Body of pancreas (tissue), 4 donors: ENCODE measurements at regions not wholly inside any gene's neighbourhood (a gene's known extent, or its start where the extent isn't known, plus 50 kb on each side); places are given as distances from the start of the nearest gene placed in this dataset.

ENCODE experiments used
- ATAC-seq: fragments of 150-250 bp; one replicate; pipeline ENCODE4 v1.9.1; 2016
- DNase-seq, 4 donors: peaks; one replicate each; pipeline ENCODE4 v3.0.0-alpha.2; 2019
- H3K27ac ChIP-seq, 4 donors: fragments of 200-600 bp; sonication (generic); 1 replicate in 3 of 4; 2 replicates in 1 of 4; pipeline versions ENCODE4 v1.5.1 to v1.6.1; 2016 to 2019; ENCODE audit warnings: mild to moderate bottlenecking in 1 of 4, mixed read lengths in 1 of 4, moderate library complexity in 1 of 4
- H3K27me3 ChIP-seq, 2 donors: fragments of 200-600 bp; sonication (generic); one replicate each; pipeline ENCODE4 v1.6.0; 2016; ENCODE audit warnings: mild to moderate bottlenecking in 1 of 2
- H3K36me3 ChIP-seq, 2 donors: fragments of 200-600 bp; sonication (generic); replicated peaks in 1 of 2; 2 replicates each; pipeline ENCODE4 v1.5.1; 2016; ENCODE audit warnings: low read depth in 2 of 2; ENCODE audit not compliant: insufficient read depth in 1 of 2
- H3K4me1 ChIP-seq: fragments of 200-600 bp; sonication (generic); one replicate; pipeline ENCODE4 v1.6.0; 2016
- H3K4me3 ChIP-seq, 2 donors: fragments of 200-600 bp; sonication (generic); 1 replicate in 1 of 2; 2 replicates in 1 of 2; pipeline ENCODE4 v1.5.1; 2016 to 2019
- H3K9me3 ChIP-seq, 3 donors: fragments of 200-600 bp; sonication (generic); 1 replicate in 2 of 3; 2 replicates in 1 of 3; pipeline ENCODE4 v1.5.1; 2016
- CTCF ChIP-seq, 7 experiments: fragments of 450-650 bp in 4 of 7; fragments of 200-600 bp in 3 of 7; sonication (generic) in 3 of 7; IDR thresholded peaks; one replicate each; pipeline ENCODE4 v1.5.1; 2016 to 2019; ENCODE audit warnings: antibody characterized with exemption in 7 of 7
- POLR2A ChIP-seq, 3 donors: fragments of 450-650 bp; IDR thresholded peaks; one replicate each; pipeline ENCODE4 v1.6.1; 2016; ENCODE audit warnings: antibody characterized with exemption in 3 of 3, mild to moderate bottlenecking in 2 of 3
- WGBS, 2 donors: methylation state at CpG; one replicate each; pipeline ENCODE4 v1.1.5; 2017; 5-methylcytosine and 5-hydroxymethylcytosine counted together
- intact Hi-C: fragments of 100-400 bp; cut with DNase I; formaldehyde crosslinking; loops from one replicate; pipeline ENCODE4 v1.15.1; 2023

- Histone ChIP-seq H3K36me3 (no peaks in the 10 kb centered on the region), H3K4me3 (no peak overlapping the region), H3K4me1 (no peaks in the 10 kb centered on the region), H3K9me3 (no peaks in the 10 kb centered on the region), H3K27ac (no peak overlapping the region), H3K27me3 (no peaks in the 10 kb centered on the region)
- WGBS, 2 donors = 8 to 23% methylated on average over 2 of the region's 2 CpGs
- ATAC-seq (no peak), DNase-seq (no peak)
- intact Hi-C loops = no loop called here
- TF ChIP-seq CTCF (IDR thresholded peaks at IDR 0.05) = peak in 3 of 7 experiments; percentile 4 to 22 (median 21)
- no peak for TF ChIP-seq POLR2A (IDR thresholded peaks at IDR 0.05)
These were observed 342.6 kb downstream of the NOVA1 start for GRCh38 chr14:26255213-26255612.

- no peaks in the 10 kb centered on the region for H3K9me3 ChIP-seq
- H3K4me3 ChIP-seq = no peak overlapping the region
- TF ChIP-seq CTCF (IDR thresholded peaks at IDR 0.05) = no peak
- H3K27ac ChIP-seq = no peak overlapping the region
- H3K4me1 ChIP-seq = no peaks in the 10 kb centered on the region
- intact Hi-C loops = no loop called here
- H3K27me3 ChIP-seq = no peaks in the 10 kb centered on the region
- ATAC-seq (no peak), DNase-seq (no peak)
- H3K36me3 ChIP-seq = no peaks in the 10 kb centered on the region
These were observed 345.7 kb downstream of the NOVA1 start for GRCh38 chr14:26252176-26252575.

- Histone ChIP-seq H3K36me3 (no peaks in the 10 kb centered on the region), H3K4me1 (no peaks in the 10 kb centered on the region), H3K27me3 (no peaks in the 10 kb centered on the region), H3K4me3 (no peak overlapping the region), H3K27ac (no peak overlapping the region), H3K9me3 (no peaks in the 10 kb centered on the region)
- intact Hi-C loops = no loop called here
- TF ChIP-seq CTCF (IDR thresholded peaks at IDR 0.05) (no peak), POLR2A (IDR thresholded peaks at IDR 0.05) (no peak)
- DNase-seq = no peak
- 3 to 14% methylated on average over 1 of the region's 1 CpG for WGBS, 2 donors
- no peak for ATAC-seq
These were observed 364.7 kb downstream of the NOVA1 start for GRCh38 chr14:26233118-26233517.

- Histone ChIP-seq H3K4me1 (no peaks in the 10 kb centered on the region), H3K4me3 (no peak overlapping the region), H3K27ac (no peak overlapping the region), H3K9me3 (no peaks in the 10 kb centered on the region), H3K27me3 (no peaks in the 10 kb centered on the region), H3K36me3 (no peaks in the 10 kb centered on the region)
- ATAC-seq (no peak), DNase-seq (no peak)
- TF ChIP-seq CTCF (IDR thresholded peaks at IDR 0.05) = no peak
- no peak for TF ChIP-seq POLR2A (IDR thresholded peaks at IDR 0.05)
- intact Hi-C loops = no loop called here
- WGBS, 2 donors = 30 to 37% methylated on average over 2 of the region's 2 CpGs
These were observed 379.0 kb downstream of the NOVA1 start for GRCh38 chr14:26218861-26219260.

GRCh38 chr14:26217778-26218177, 380.1 kb downstream of the NOVA1 start:
- H3K4me3 ChIP-seq = no peak overlapping the region
- no peaks in the 10 kb centered on the region for H3K4me1 ChIP-seq
- intact Hi-C loops = no loop called here
- no peaks in the 10 kb centered on the region for H3K27me3 ChIP-seq
- 60 to 72% methylated on average over 2 of the region's 2 CpGs for WGBS, 2 donors
- no peak for ATAC-seq
- H3K36me3 ChIP-seq = no peaks in the 10 kb centered on the region
- TF ChIP-seq POLR2A (IDR thresholded peaks at IDR 0.05) (no peak), CTCF (IDR thresholded peaks at IDR 0.05) (no peak)
- no peaks in the 10 kb centered on the region for H3K9me3 ChIP-seq
- no peak overlapping the region for H3K27ac ChIP-seq
- no peak for DNase-seq
